Smooth muscle cell (in vitro differentiated cells): ENCODE measurements at regions not wholly inside any gene's neighbourhood (a gene's known extent, or its start where the extent isn't known, plus 50 kb on each side); places are given as distances from the start of the nearest gene placed in this dataset.

ENCODE experiments used
- DNase-seq: peaks from one replicate; lab custom pipeline; 2025; ENCODE audit not compliant: unreplicated experiment; lab: John Stamatoyannopoulos, UW
- H2AFZ ChIP-seq: fragments of 200-600 bp; sonication (generic); 2 replicates; pipeline ENCODE4 v1.6.0; 2016; ENCODE audit warnings: antibody characterized with exemption, low read depth, mild to moderate bottlenecking
- H3F3A ChIP-seq: fragments of 200-600 bp; sonication (generic); 2 replicates; pipeline ENCODE4 v1.6.0; 2017; ENCODE audit warnings: antibody characterized with exemption, low read depth
- H3K27ac ChIP-seq: fragments of 200-600 bp; sonication (generic); 2 replicates; pipeline ENCODE4 v1.5.1; 2016; ENCODE audit warnings: low read depth, mild to moderate bottlenecking
- H3K27me3 ChIP-seq: fragments of 200-600 bp; sonication (generic); 2 replicates; pipeline ENCODE4 v1.6.1; 2016; ENCODE audit warnings: low read depth, mild to moderate bottlenecking
- H3K36me3 ChIP-seq: fragments of 200-600 bp; sonication (generic); 2 replicates; pipeline ENCODE4 v1.5.1; 2016; ENCODE audit warnings: low read depth
- H3K4me1 ChIP-seq: fragments of 200-600 bp; sonication (generic); 2 replicates; pipeline ENCODE4 v1.5.1; 2016; ENCODE audit warnings: low read depth
- H3K4me2 ChIP-seq: fragments of 200-600 bp; sonication (generic); 2 replicates; pipeline ENCODE4 v1.6.0; 2016; ENCODE audit warnings: mild to moderate bottlenecking
- H3K4me3 ChIP-seq: fragments of 200-600 bp; sonication (generic); 2 replicates; pipeline ENCODE4 v1.5.1; 2016; ENCODE audit warnings: mild to moderate bottlenecking
- H3K79me2 ChIP-seq: fragments of 200-600 bp; sonication (generic); 2 replicates; pipeline ENCODE4 v1.6.0; 2016; ENCODE audit warnings: low read depth, mild to moderate bottlenecking
- H3K9ac ChIP-seq: fragments of 200-600 bp; sonication (generic); 2 replicates; pipeline ENCODE4 v1.6.0; 2016; ENCODE audit warnings: low read depth
- H3K9me3 ChIP-seq: fragments of 200-600 bp; sonication (generic); replicated peaks from 2 replicates; pipeline ENCODE4 v1.5.1; 2016; ENCODE audit warnings: low read depth
- H4K20me1 ChIP-seq: fragments of 200-600 bp; sonication (generic); 2 replicates; pipeline ENCODE4 v1.6.0; 2016; ENCODE audit warnings: low read depth
- WGBS: methylation state at CpG from one replicate; pipeline ENCODE4 v1.1.7; 2016; ENCODE audit warnings: low lambda C conversion rate; 5-methylcytosine and 5-hydroxymethylcytosine counted together
- TF ChIP-seq, protein P1 (sequence below): fragments of 200-600 bp; sonication (generic); IDR thresholded peaks from 2 replicates; pipeline ENCODE4 v1.5.1; 2017; ENCODE audit warnings: borderline replicate concordance, mild to moderate bottlenecking, antibody characterized with exemption; ENCODE audit not compliant: insufficient read depth, poor library complexity, severe bottlenecking

DNA sequence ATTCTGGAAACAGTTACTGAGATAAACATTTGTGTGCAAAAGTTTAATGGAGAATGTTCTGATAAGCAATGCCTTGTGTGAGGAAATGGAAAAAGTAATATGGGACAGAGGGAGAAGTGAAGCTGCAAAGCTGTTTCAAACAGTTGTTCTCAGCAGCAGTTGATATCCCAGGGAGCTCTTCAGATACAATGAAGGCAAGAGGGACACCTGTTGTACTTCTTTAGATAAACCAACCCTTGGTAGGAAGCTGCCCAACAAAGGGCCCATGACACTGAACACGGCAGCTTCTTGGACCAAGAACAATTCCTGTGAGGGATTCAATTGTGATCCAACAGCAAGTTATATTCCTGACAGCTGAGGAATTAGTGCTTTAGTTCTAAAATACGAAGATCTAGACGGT is 894.3 kb upstream of the PCDH20 start:
- no peaks in the 10 kb centered on the region for H3K79me2 ChIP-seq
- no peak for DNase-seq
- no peak overlapping the region for H3K4me2 ChIP-seq
- H4K20me1 ChIP-seq: no peaks in the 10 kb centered on the region
- H3K9me3 ChIP-seq: no peaks in the 10 kb centered on the region
- TF ChIP-seq, protein P1, sequence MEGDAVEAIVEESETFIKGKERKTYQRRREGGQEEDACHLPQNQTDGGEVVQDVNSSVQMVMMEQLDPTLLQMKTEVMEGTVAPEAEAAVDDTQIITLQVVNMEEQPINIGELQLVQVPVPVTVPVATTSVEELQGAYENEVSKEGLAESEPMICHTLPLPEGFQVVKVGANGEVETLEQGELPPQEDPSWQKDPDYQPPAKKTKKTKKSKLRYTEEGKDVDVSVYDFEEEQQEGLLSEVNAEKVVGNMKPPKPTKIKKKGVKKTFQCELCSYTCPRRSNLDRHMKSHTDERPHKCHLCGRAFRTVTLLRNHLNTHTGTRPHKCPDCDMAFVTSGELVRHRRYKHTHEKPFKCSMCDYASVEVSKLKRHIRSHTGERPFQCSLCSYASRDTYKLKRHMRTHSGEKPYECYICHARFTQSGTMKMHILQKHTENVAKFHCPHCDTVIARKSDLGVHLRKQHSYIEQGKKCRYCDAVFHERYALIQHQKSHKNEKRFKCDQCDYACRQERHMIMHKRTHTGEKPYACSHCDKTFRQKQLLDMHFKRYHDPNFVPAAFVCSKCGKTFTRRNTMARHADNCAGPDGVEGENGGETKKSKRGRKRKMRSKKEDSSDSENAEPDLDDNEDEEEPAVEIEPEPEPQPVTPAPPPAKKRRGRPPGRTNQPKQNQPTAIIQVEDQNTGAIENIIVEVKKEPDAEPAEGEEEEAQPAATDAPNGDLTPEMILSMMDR: no peak
- no peak overlapping the region for H2AFZ ChIP-seq
- no peaks in the 10 kb centered on the region for H3K36me3 ChIP-seq
- H3K27ac ChIP-seq: no peak overlapping the region
- no peaks in the 10 kb centered on the region for H3F3A ChIP-seq
- H3K9ac ChIP-seq: no peak overlapping the region
- WGBS: 99% methylated on average over 3 of the region's 3 CpGs
- no peaks in the 10 kb centered on the region for H3K4me1 ChIP-seq
- no peak overlapping the region for H3K4me3 ChIP-seq
- H3K27me3 ChIP-seq: no peaks in the 10 kb centered on the region

DNA sequence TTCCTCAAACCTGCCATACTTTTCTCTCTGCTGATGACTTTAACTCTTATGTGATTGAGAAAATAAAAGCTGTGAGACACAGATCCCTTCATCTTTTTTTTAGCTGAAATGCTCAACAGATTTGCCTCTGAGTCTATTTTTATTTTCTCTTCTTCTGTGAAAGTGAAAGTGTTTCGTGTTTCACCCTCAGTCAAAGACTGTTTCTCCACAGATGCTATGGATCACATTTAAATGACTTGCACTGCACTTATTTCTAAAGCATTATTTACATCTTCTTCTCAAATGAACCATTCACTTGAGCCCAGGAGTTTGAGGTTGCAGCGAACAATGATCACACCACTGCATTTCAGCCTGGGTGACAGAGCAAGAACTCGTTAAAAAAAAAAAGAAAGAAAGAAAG is 890.1 kb upstream of the PCDH20 start:
- H3F3A ChIP-seq: no peaks in the 10 kb centered on the region
- no peaks in the 10 kb centered on the region for H3K9me3 ChIP-seq
- no peak overlapping the region for H3K4me2 ChIP-seq
- H3K4me1 ChIP-seq: no peaks in the 10 kb centered on the region
- DNase-seq: no peak
- 87% methylated on average over 3 of the region's 3 CpGs for WGBS
- H3K9ac ChIP-seq: no peak overlapping the region
- no peaks in the 10 kb centered on the region for H4K20me1 ChIP-seq
- H3K27ac ChIP-seq: no peak overlapping the region
- no peak overlapping the region for H2AFZ ChIP-seq
- H3K79me2 ChIP-seq: no peaks in the 10 kb centered on the region
- no peaks in the 10 kb centered on the region for H3K36me3 ChIP-seq
- TF ChIP-seq, protein P1: no peak
- H3K4me3 ChIP-seq: no peak overlapping the region
- H3K27me3 ChIP-seq: no peaks in the 10 kb centered on the region

DNA sequence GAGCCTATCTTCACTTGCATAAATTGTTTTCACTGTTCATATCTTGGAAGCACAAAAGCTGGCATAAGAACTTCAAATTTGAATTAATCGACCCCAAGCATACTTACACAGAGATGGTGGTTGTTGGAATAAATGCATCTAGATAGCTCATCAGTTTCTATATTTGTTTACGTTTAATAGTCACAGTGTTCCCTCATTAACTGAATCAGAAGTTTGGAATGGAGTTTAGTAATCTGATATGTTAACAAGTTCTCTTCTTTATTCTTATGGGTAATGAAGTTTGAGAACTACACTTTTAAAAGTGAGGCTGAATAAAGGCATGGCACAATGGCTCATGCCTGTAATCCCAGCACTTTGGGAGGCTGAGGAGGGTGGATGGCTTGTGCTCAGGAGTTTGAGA is 886.7 kb upstream of the PCDH20 start:
- H3K4me1 ChIP-seq: no peaks in the 10 kb centered on the region
- H3K9ac ChIP-seq: no peak overlapping the region
- WGBS: 90% methylated on average over 2 of the region's 2 CpGs
- H3K9me3 ChIP-seq: no peaks in the 10 kb centered on the region
- DNase-seq: no peak
- H3K4me2 ChIP-seq: no peak overlapping the region
- no peaks in the 10 kb centered on the region for H3F3A ChIP-seq
- H3K27ac ChIP-seq: no peak overlapping the region
- H3K27me3 ChIP-seq: no peaks in the 10 kb centered on the region
- H2AFZ ChIP-seq: no peak overlapping the region
- H3K4me3 ChIP-seq: no peak overlapping the region
- TF ChIP-seq, protein P1: no peak
- no peaks in the 10 kb centered on the region for H4K20me1 ChIP-seq
- no peaks in the 10 kb centered on the region for H3K79me2 ChIP-seq
- no peaks in the 10 kb centered on the region for H3K36me3 ChIP-seq

DNA sequence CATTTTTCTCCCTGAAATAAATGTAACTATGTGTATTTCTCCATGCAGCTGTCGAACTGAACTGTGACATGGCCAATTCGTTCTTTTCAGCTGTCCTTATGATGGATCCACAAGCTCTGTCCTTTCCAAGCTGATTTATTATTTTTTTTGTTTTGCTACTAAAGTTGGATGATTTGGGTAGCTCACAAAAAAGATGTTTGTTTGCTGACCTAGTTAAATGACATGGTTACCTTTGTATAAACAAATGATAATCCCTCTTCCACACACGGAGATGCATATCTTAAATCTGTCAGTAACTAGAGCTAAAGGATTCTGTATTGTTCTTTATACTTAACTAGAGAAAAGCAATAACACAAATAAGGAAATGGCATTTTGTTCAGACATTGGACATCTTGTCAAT is 884.3 kb upstream of the PCDH20 start:
- Histone ChIP-seq H3K9me3 (no peaks in the 10 kb centered on the region), H3K27ac (no peak overlapping the region), H3K9ac (no peak overlapping the region), H4K20me1 (no peaks in the 10 kb centered on the region), H3K4me1 (no peaks in the 10 kb centered on the region), H3K4me2 (no peak overlapping the region), H3K4me3 (no peak overlapping the region), H2AFZ (no peak overlapping the region), H3K36me3 (no peaks in the 10 kb centered on the region), H3K79me2 (no peaks in the 10 kb centered on the region), H3K27me3 (no peaks in the 10 kb centered on the region), H3F3A (no peaks in the 10 kb centered on the region)
- no peak for DNase-seq
- TF ChIP-seq, protein P1: no peak
- 60% methylated on average over 3 of the region's 3 CpGs for WGBS
